NCI-H2107 treated with DMSO at 0.1 percent for 48 hours (cell line): ENCODE measurements at regions not wholly inside any gene's neighbourhood (a gene's known extent, or its start where the extent isn't known, plus 50 kb on each side); places are given as distances from the start of the nearest gene placed in this dataset.
A peak's percentile ranks its signal among the peaks of the same experiment; 100 is the strongest.
"Not testable (repeated sequence)": the region's sequence is repeated elsewhere in the genome, so short reads cannot be mapped to it uniquely, and the experiment has no call there.

Source experiments
- DNase-seq: peaks from one replicate; lab custom pipeline; 2025; ENCODE audit not compliant: unreplicated experiment; lab: John Stamatoyannopoulos, UW

DNA sequence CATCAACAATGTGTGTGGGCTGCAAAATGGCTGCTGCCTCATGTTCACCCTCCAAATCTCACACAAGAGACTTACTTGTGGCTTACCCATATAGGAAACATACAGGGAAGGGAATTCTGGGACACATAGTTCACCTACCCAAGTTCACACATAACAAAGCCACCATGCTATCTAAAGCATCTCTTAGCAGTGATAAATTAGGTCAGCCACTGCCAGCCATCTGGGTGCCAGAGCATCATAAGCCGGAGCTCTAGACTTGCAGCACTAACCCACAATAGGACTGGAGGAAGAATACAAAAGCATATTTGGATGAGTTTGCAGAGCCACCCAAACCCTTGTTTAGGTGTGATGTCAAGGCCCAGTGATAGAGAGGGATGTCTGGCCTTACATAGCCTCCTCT is 321.7 kb downstream of the SEC16B start:
- DNase-seq = no peak

GRCh38 chr1:177646757-177647730 is 322.8 kb downstream of the SEC16B start:
- peak; percentile 74 for DNase-seq

DNA sequence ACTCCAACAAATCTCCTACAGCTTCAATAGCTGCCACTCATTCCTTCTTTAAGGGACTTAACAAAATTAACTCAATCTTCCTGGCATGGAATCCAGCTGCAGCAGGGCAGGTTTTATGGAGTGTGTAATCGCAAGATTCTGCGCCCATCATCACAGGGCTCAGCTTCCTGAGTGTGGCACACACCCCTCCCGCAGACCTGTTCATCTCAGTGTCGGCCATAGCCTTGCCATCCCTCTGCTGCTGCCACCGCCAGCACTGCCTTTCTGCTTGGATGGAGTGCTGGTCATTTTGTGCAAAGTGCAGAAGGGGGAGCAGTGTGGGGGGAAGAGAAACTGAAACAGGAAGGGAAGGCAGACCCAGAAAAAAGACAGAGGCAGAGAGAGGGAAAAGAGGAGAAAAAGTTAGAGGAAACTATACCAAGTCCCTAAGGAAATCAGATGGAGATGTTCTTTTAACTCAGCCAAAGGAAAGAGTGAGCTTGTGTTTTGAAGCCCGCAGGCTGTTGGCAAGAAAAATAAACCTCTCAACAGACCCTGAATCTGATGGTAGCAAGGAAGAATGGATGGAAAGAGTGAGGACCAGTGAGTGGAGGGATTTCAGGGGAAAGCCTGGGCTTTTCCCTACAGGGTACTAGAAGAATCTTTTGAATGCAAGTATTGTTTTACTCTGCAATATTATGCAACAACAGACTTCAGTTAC is 324.2 kb downstream of the SEC16B start:
- DNase-seq = peak; percentile 62

DNA sequence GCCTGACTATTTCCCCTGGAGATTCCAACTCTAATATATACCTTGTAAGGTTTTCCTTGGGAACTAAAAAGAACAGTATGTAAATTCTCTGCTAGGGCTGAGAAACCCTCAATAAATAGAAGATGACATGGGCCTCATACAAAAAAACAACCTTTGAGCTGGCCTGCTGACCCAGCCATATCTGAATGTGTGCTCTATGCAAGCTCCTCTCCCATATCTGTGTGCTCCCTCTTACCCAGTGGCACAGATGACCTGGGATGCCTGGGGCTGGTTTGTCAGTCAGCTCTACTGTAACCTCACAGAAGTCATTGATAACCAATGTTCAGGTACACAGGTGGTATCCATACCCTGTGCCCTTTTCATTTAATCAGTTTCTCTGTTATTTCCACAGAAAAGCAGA is 329.2 kb downstream of the SEC16B start:
- DNase-seq = no peak

- DNase-seq = not testable (repeated sequence)
Measured at GRCh38 chr1:177634151-177634550, 335.7 kb downstream of the SEC16B start.

DNA sequence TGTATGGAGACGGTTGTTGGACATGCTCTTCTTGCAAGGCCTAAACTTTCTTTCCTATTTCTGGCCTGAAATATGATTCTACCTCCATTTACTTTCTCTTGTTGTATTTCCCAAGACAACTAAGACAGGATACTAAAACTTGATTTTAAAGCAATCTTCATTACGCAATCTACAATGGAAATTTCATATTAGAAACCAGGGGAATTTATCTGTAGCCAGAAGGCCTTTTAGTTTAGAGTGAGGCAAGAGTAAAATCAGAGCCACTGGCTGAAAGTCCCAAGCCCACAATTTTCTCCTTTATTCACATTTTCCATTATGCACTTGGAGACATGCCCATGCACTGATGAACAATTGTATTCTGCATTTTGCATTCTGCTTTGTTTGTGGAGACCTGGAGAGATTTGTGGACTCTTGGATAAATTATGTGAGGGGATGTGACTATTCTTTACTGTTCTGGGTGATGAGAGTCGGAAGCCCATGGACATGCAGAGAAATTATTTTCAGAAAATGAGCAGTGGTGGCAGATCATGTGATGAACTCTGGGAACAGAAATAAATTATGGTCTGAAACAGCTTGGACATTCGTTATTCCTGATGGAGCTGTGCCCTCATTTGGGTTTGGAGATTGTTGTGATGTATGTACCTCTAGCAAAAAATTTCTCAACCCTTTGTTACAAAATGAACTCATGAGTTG is 336.8 kb downstream of the SEC16B start:
- DNase-seq = no peak

DNA sequence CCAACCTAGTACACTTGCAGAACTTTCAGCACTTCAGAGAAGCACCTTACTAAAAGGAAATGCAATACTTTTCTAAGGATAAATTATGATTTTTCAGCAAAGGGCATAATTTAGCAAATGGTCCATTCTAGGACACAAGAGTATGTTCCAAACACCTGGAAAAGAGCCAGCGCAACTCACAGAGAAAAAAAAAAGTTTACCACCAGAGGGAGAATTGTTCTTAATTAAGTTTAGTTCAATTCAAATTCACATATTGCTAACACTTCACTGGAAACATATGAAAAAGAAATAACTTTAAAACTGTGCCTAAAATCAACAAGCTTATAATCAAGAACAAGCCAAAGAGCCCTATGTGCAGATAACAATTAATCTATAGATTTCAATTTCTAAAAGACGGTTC is 338.1 kb downstream of the SEC16B start:
- no peak for DNase-seq

DNA sequence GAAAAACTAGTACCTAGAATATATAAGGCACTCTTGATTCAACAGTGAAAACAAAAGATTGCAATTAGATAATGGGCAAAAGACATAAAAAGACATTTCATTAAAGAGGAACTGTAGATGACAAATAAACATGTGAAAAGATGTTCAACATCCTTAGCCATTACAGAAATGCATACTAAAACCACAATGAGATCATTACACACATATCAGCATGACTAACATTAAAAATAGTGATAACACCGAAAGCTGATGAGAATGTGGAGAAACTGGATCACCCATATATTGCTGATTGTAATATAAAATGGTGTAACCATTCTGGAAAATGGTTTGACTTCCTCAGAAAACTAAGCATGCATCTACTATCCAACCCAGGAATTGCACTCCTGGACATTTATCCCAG is 340.3 kb downstream of the SEC16B start:
- no peak for DNase-seq

DNA sequence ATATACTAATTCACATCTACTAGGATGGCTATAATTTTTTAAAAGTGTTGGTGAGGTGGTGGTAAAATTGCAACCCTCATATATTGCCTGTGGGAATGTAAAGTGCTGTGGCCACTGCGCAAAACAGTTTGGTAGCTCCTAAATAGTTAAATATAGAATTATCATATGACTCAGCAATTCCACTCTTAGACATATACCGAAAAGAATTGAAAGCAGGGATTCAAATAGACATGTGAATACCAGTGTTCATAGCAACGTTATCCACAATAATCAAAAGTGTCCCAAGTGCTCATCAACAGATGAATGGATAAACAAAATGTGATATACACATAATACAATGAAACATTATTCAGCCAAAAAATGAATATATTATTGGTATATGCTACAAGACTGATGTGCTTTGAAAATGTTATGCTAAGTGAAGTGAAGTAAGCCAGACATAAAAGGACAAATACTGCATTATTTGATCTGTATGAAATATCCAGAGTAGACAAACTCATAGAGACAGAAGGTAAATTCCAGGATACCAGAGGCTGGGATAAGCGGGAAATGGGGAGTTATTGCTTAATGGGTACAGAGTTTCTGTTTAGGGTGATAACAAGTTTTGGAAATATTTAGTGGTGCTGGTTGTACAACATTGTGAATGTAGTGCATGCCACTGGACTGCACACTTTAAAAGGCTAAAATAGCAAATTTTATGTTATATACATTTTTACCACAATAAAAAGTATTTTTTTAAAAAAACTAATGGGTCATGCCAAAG is 342.5 kb downstream of the SEC16B start:
- DNase-seq = no peak

- DNase-seq = no peak
Measured at GRCh38 chr1:177620636-177621190, 349.1 kb downstream of the SEC16B start.

GRCh38 chr1:177615251-177615650 is 354.6 kb downstream of the SEC16B start:
- no peak for DNase-seq

DNA sequence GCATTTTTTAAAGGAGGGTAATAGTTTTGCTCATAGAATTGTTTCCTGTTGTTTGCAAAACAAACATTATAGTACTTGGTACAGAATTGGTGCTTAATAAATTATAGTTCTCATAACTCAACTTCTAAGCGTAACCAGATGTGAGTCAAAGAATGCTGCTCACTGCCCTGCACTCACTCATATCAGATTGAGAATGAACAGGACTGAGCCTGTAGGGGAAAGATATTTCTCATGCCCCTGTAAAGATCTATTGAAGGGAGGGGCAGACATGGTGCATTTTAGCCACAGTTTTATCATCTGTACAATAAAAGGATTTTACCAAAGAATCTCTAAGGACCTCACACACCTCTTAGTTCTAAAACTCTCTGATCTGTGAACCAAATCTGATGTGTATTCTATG is 358.5 kb downstream of the SEC16B start:
- no peak for DNase-seq

- no peak for DNase-seq
Measured at GRCh38 chr1:177609953-177610352, 359.9 kb downstream of the SEC16B start.

DNA sequence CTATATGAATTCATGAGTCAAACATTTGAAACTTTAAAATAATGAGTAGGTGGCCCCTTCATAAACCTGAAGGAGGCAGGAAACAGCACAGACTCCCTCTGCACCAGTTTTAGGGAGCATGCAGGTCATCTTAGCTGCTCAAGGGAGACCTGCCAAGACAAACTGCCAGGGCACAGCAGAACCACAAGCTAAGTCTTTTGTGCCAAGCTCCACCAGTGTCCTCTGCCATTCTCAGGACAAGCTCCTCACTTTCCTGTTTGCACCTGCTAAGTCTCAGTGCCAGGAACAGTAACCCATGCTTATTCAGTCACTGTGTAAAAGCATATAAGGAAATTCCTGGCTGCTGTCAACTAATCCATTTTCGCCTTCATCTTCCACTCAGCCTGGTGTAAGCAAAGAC is 368.9 kb downstream of the SEC16B start:
- no peak for DNase-seq

DNA sequence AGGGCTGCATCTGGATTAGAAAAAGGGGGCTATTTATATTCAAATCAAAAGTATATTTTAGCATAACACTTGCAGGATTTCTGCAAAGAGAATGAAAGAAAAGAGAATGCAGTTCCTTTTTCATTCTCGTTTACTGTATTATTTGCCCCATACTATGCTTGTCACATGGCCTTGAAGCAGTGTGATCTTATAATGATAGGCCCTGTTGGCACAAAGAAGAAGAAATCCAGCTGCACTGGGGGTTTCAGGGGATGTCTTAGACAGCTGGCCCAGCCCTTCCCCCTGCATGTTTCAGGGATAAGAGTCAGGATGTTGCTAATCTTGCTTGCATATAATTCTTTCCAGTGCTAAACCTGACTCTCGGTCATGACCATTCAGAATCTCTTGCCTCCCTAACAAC is 369.5 kb downstream of the SEC16B start:
- DNase-seq = no peak

- peak; percentile 50 for DNase-seq
Measured at GRCh38 chr1:177597393-177597792, 372.5 kb downstream of the SEC16B start.

DNA sequence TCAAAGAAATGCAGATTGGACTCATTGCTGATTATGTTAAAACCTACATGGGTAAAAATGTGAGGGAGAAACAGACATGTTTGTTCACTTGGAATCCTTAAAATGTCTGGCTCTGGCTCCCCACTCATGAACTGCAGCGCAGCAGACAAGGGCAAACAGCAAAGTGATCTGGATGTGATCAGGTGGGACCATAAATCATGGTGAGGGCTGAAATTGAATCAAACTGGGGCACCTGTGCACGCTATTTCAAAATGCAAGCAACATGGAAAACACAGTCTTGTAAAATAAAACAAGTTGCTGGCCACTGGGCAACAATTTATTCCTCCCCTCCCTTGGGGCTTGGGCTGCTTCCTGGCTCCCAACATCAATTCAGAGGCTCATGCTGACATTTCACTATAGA is 373.4 kb downstream of the SEC16B start:
- DNase-seq = no peak

- no peak for DNase-seq
Measured at GRCh38 chr1:177593105-177593504, 376.8 kb downstream of the SEC16B start.

- DNase-seq = no peak
Measured at GRCh38 chr1:177592624-177593023, 377.2 kb downstream of the SEC16B start.

- no peak for DNase-seq
Measured at GRCh38 chr1:177591155-177591554, 378.7 kb downstream of the SEC16B start.

GRCh38 chr1:177589166-177589565 is 380.7 kb downstream of the SEC16B start:
- DNase-seq = peak; percentile 72
